OCI-LY7 (cell line): ENCODE measurements at regions not wholly inside any gene's neighbourhood (a gene's known extent, or its start where the extent isn't known, plus 50 kb on each side); places are given as distances from the start of the nearest gene placed in this dataset.

Experiments used
- CTCF ChIP-seq: fragments of 200-600 bp; sonication (generic); conservative IDR thresholded peaks from 2 replicates; pipeline ENCODE4 v1.5.1; 2014; ENCODE audit warnings: mild to moderate bottlenecking, antibody characterized with exemption, low read length, moderate library complexity, mixed read lengths
- EZH2phosphoT487 ChIP-seq: fragments of 200-600 bp; sonication (generic); IDR thresholded peaks from 2 replicates; pipeline ENCODE4 v1.6.1; 2018; ENCODE audit warnings: low read depth, borderline replicate concordance, mild to moderate bottlenecking, mixed run types, antibody characterized with exemption, low read length, moderate library complexity, mixed read lengths

GRCh38 chr4:138686106-138686835 lies 329.3 kb upstream of the NOCT start:
- TF ChIP-seq CTCF (no peak), EZH2phosphoT487 (no peak)
